H1 (cell line): ENCODE measurements at regions not wholly inside any gene's neighbourhood (a gene's known extent, or its start where the extent isn't known, plus 50 kb on each side); places are given as distances from the start of the nearest gene placed in this dataset.

Experiments
- CTCF ChIA-PET: fragments of 300-600 bp; sonication (Branson Sonifier 250); formaldehyde crosslinking; loops from one replicate; lab custom pipeline; 2021; ENCODE audit not compliant: partially characterized antibody; lab: Charles Lee
- POLR2A ChIA-PET: fragments of 300-600 bp; sonication (Branson Sonifier 250); formaldehyde crosslinking; loops from one replicate; lab custom pipeline; 2021; ENCODE audit warnings: inconsistent platforms; ENCODE audit not compliant: partially characterized antibody; lab: Charles Lee
- DNase-seq, 2 experiments: peaks; one replicate each; pipeline versions ENCODE4 v3.0.0 to v3.0.0-alpha.2; 2010 to 2022; ENCODE audit warnings: low spot score in 2 of 2, low read depth in 1 of 2, mixed read lengths in 1 of 2
- FAIRE-seq: peaks from 2 replicates; lab custom pipeline; 2011; peaks lifted over from hg19 to GRCh38; lab: Jason Lieb, UNC
- H2AFZ ChIP-seq: 2 replicates; pipeline ENCODE4 v1.8.1; 2012; ENCODE audit warnings: low read length, inconsistent platforms
- H2AK5ac ChIP-seq: 2 replicates; pipeline ENCODE4 v1.6.1; 2013; ENCODE audit warnings: low read depth, low read length
- H2BK120ac ChIP-seq: replicated peaks from 2 replicates; pipeline ENCODE3; 2013; ENCODE audit warnings: low read depth, low read length, inconsistent platforms
- H2BK12ac ChIP-seq: 2 replicates; pipeline ENCODE4 v1.6.1; 2013; ENCODE audit warnings: low read depth, low read length
- H2BK15ac ChIP-seq: 2 replicates; pipeline ENCODE4 v1.6.1; 2013; ENCODE audit warnings: low read length
- H2BK20ac ChIP-seq: 2 replicates; pipeline ENCODE4 v1.6.1; 2013; ENCODE audit warnings: low read length
- H2BK5ac ChIP-seq: 2 replicates; pipeline ENCODE4 v1.6.1; 2013; ENCODE audit warnings: low read depth, low read length
- H3K14ac ChIP-seq: 2 replicates; pipeline ENCODE4 v1.6.1; 2013; ENCODE audit warnings: inconsistent platforms; ENCODE audit not compliant: insufficient read length
- H3K18ac ChIP-seq: 2 replicates; pipeline ENCODE4 v1.6.1; 2013; ENCODE audit warnings: low read length; ENCODE audit errors: extremely low read depth
- H3K23ac ChIP-seq: 2 replicates; pipeline ENCODE4 v1.6.1; 2013; ENCODE audit warnings: inconsistent platforms; ENCODE audit not compliant: insufficient read length
- H3K23me2 ChIP-seq: 2 replicates; pipeline ENCODE4 v1.6.1; 2013; ENCODE audit warnings: low read depth, low read length
- H3K27ac ChIP-seq: 2 replicates; pipeline ENCODE4 v1.6.1; 2011; ENCODE audit warnings: low read depth, low read length, inconsistent platforms
- H3K27me3 ChIP-seq, 4 experiments: replicated peaks in 1 of 4; 1 replicate in 1 of 4; 2 replicates in 3 of 4; pipeline versions ENCODE4 v1.6.1 to v1.8.1; 2011 to 2013; ENCODE audit warnings: low read length in 3 of 4, mild to moderate bottlenecking in 3 of 4, inconsistent platforms in 2 of 4, mixed read lengths in 2 of 4, moderate library complexity in 1 of 4; ENCODE audit not compliant: control insufficient read depth in 3 of 4, insufficient read depth in 3 of 4; ENCODE audit errors: extremely low read depth in 1 of 4
- H3K36me3 ChIP-seq, 4 experiments: 2 replicates each; pipeline versions ENCODE4 v1.6.1 to v1.8.1; 2011 to 2013; ENCODE audit warnings: mild to moderate bottlenecking in 4 of 4, low read length in 3 of 4, moderate library complexity in 2 of 4, control low read depth in 1 of 4, inconsistent platforms in 1 of 4; ENCODE audit not compliant: insufficient read depth in 4 of 4, control insufficient read depth in 2 of 4
- H3K4ac ChIP-seq: replicated peaks from 2 replicates; pipeline ENCODE3; 2013; ENCODE audit warnings: low read length, low read depth, mixed read lengths, inconsistent platforms; ENCODE audit not compliant: insufficient read length
- H3K4me1 ChIP-seq, 4 experiments: replicated peaks in 1 of 4; 1 replicate in 1 of 4; 2 replicates in 3 of 4; pipeline versions ENCODE4 v1.6.1 to v1.8.1; 2011 to 2013; ENCODE audit warnings: low read length in 3 of 4, inconsistent platforms in 2 of 4, mixed read lengths in 1 of 4; ENCODE audit not compliant: insufficient read depth in 4 of 4, control insufficient read depth in 3 of 4
- H3K4me2 ChIP-seq, 2 experiments: 2 replicates each; pipeline versions ENCODE4 v1.6.1 to v1.8.1; 2011 to 2013; ENCODE audit warnings: low read depth in 2 of 2, low read length in 2 of 2, control low read depth in 1 of 2, inconsistent platforms in 1 of 2, mild to moderate bottlenecking in 1 of 2; ENCODE audit not compliant: insufficient read depth in 1 of 2
- H3K4me3 ChIP-seq, 4 experiments: fragments of 200-600, 300-600 bp in 1 of 4; sonication (generic), shearing (Covaris generic), sonication (Bioruptor Twin) in 1 of 4; 2 replicates each; pipeline versions ENCODE4 v1.5.1 to v1.8.1; 2011 to 2016; ENCODE audit warnings: low read length in 4 of 4, low read depth in 3 of 4, control low read depth in 2 of 4, inconsistent platforms in 2 of 4, mild to moderate bottlenecking in 2 of 4, mixed read lengths in 1 of 4, moderate library complexity in 1 of 4; ENCODE audit not compliant: insufficient read depth in 2 of 4; ENCODE audit errors: extremely low read depth in 1 of 4
- H3K56ac ChIP-seq: replicated peaks from 2 replicates; pipeline ENCODE3; 2013; ENCODE audit warnings: low read depth, mild to moderate bottlenecking, mixed read lengths, low read length, inconsistent platforms; ENCODE audit not compliant: insufficient read length
- H3K79me1 ChIP-seq: 2 replicates; pipeline ENCODE4 v1.6.1; 2013; ENCODE audit warnings: low read depth, low read length, control low read depth
- H3K79me2 ChIP-seq, 2 experiments: 2 replicates each; pipeline versions ENCODE4 v1.6.1 to v1.8.1; 2012 to 2013; ENCODE audit warnings: low read length in 2 of 2, mild to moderate bottlenecking in 2 of 2, inconsistent platforms in 1 of 2; ENCODE audit not compliant: insufficient read depth in 2 of 2, control insufficient read depth in 1 of 2
- H3K9ac ChIP-seq, 4 experiments: replicated peaks in 1 of 4; 1 replicate in 1 of 4; 2 replicates in 3 of 4; pipeline versions ENCODE4 v1.6.1 to v1.8.1; 2011 to 2013; ENCODE audit warnings: low read depth in 3 of 4, low read length in 3 of 4, control low read depth in 2 of 4, mild to moderate bottlenecking in 2 of 4, moderate library complexity in 2 of 4, inconsistent platforms in 1 of 4; ENCODE audit errors: extremely low read depth in 1 of 4
- H3K9me3 ChIP-seq, 2 experiments: 2 replicates each; pipeline versions ENCODE4 v1.6.1 to v1.8.1; 2012 to 2013; ENCODE audit warnings: mild to moderate bottlenecking in 2 of 2, moderate library complexity in 2 of 2, control low read depth in 1 of 2, inconsistent platforms in 1 of 2, low read depth in 1 of 2, low read length in 1 of 2, mixed read lengths in 1 of 2; ENCODE audit not compliant: insufficient read depth in 2 of 2
- H4K20me1 ChIP-seq, 2 experiments: replicated peaks in 1 of 2; 2 replicates each; pipeline versions ENCODE3 to v1.8.1; 2011 to 2013; ENCODE audit warnings: inconsistent platforms in 2 of 2, low read length in 2 of 2, mild to moderate bottlenecking in 1 of 2; ENCODE audit not compliant: insufficient read depth in 2 of 2, control insufficient read depth in 1 of 2
- H4K5ac ChIP-seq: 2 replicates; pipeline ENCODE4 v1.6.1; 2013; ENCODE audit warnings: low read length, low read depth, mixed read lengths, inconsistent platforms; ENCODE audit not compliant: insufficient read length
- H4K8ac ChIP-seq: 2 replicates; pipeline ENCODE4 v1.8.0; 2013; ENCODE audit warnings: mild to moderate bottlenecking, moderate library complexity, low read length, inconsistent platforms; ENCODE audit not compliant: insufficient read depth; ENCODE audit errors: extremely low read depth
- H4K91ac ChIP-seq: replicated peaks from 2 replicates; pipeline ENCODE3; 2013; ENCODE audit warnings: low read length, mixed read lengths, inconsistent platforms; ENCODE audit not compliant: insufficient read length
- BRCA1 ChIP-seq: IDR thresholded peaks from 2 replicates; pipeline ENCODE4 v1.6.1; 2012; ENCODE audit warnings: low read depth, low read length, improper control_type of control experiment
- CREB1 ChIP-seq: IDR thresholded peaks from 2 replicates; pipeline ENCODE4 v1.6.1; 2012; ENCODE audit warnings: inconsistent platforms
- POLR2AphosphoS5 ChIP-seq: IDR thresholded peaks from 2 replicates; pipeline ENCODE4 v1.6.1; 2011; ENCODE audit warnings: low read depth, low read length
- SIX5 ChIP-seq: IDR thresholded peaks from 2 replicates; pipeline ENCODE4 v1.6.1; 2011; ENCODE audit warnings: mild to moderate bottlenecking, low read depth, low read length
- WGBS, 2 experiments: shearing (Covaris generic) in 1 of 2; methylation state at CpG; one replicate each; pipeline versions ENCODE4 v1.1.6 to v1.1.7; 2013 to 2015; ENCODE audit warnings: low lambda C conversion rate in 2 of 2, mixed read lengths in 2 of 2, inconsistent platforms in 1 of 2, low coverage in 1 of 2, missing lambda C conversion rate in 1 of 2; ENCODE audit not compliant: insufficient replicate concordance in 2 of 2, insufficient coverage in 1 of 2, insufficient read length in 1 of 2; ENCODE audit errors: extremely low coverage in 1 of 2, missing lambda C conversion rate in 1 of 2; 5-methylcytosine and 5-hydroxymethylcytosine counted together

GRCh38 chr1:29392036-29392435 is 155.7 kb downstream of the PTPRU start:
- no peak overlapping the region for H3K4me2 ChIP-seq
- H4K91ac ChIP-seq, result no peak overlapping the region
- H3K4ac ChIP-seq, result no peak overlapping the region
- ChIA-PET CTCF (interaction anchor here (0.8 to 3.6 kb wide), 9 partner anchors 10 to 312 kb away, joined by 3 to 14 read pairs (median 4); no protein-coding TSS in a partner anchor), POLR2A (no interaction called here)
- 63% methylated on average over 3 of the region's 3 CpGs; no CpG with 5 or more reads in 1 of the 2 experiments for WGBS, 2 experiments
- no peaks in the 10 kb centered on the region for H3K79me2 ChIP-seq
- H2BK120ac ChIP-seq, result no peak overlapping the region
- no peak overlapping the region for H2AK5ac ChIP-seq
- H3K4me3 ChIP-seq, result no peak overlapping the region
- H2BK15ac ChIP-seq, result no peak overlapping the region
- H3K9ac ChIP-seq, result no peak overlapping the region
- H3K23me2 ChIP-seq, result no peaks in the 10 kb centered on the region
- no peak overlapping the region for H2BK5ac ChIP-seq
- FAIRE-seq (no peak), DNase-seq (no peak)
- no peaks in the 10 kb centered on the region for H4K20me1 ChIP-seq
- no peaks in the 10 kb centered on the region for H3K9me3 ChIP-seq
- H3K79me1 ChIP-seq, result no peaks in the 10 kb centered on the region
- H3K23ac ChIP-seq, result no peak overlapping the region
- H2AFZ ChIP-seq, result no peak overlapping the region
- no peaks in the 10 kb centered on the region for H3K27me3 ChIP-seq
- no peak overlapping the region for H3K18ac ChIP-seq
- no peak overlapping the region for H4K8ac ChIP-seq
- no peak overlapping the region for H4K5ac ChIP-seq
- no peak overlapping the region for H3K27ac ChIP-seq
- 0 out of 7 replicates have a peak, but pooled peaks cover 0 to 2% (median 0%) of the 10 kb centered on the region in 4 experiments for H3K4me1 ChIP-seq
- no peak overlapping the region for H3K14ac ChIP-seq
- no peak overlapping the region for H2BK20ac ChIP-seq
- no peak overlapping the region for H3K56ac ChIP-seq
- no peak overlapping the region for H2BK12ac ChIP-seq
- H3K36me3 ChIP-seq, result no peaks in the 10 kb centered on the region
- no peak for TF ChIP-seq CREB1
- no peak for TF ChIP-seq SIX5
- TF ChIP-seq POLR2AphosphoS5, result no peak
- TF ChIP-seq BRCA1, result no peak
